Panc1 (cell line): ENCODE measurements at regions not wholly inside any gene's neighbourhood (a gene's known extent, or its start where the extent isn't known, plus 50 kb on each side); places are given as distances from the start of the nearest gene placed in this dataset.
"Not testable (repeated sequence)": the region's sequence is repeated elsewhere in the genome, so short reads cannot be mapped to it uniquely, and the experiment has no call there.

Source experiments
- ATAC-seq: fragments of 200-7000 bp; cut with Tn5 transposase; 2 replicates; pipeline ENCODE4 v1.9.1; 2020; ENCODE audit warnings: mild to moderate bottlenecking, moderate library complexity
- BruUV-seq: library from RNA; stranded (reverse); fragments of 400-500 nt; replicated peaks from 2 replicates; lab custom pipeline; 2021; lab: Mats Ljungman, UMichigan
- CTCF ChIA-PET: fragments of 300-600 bp; sonication (Branson Sonifier 250); formaldehyde crosslinking; loops from one replicate; lab custom pipeline; 2022; ENCODE audit warnings: antibody characterized with exemption; lab: Charles Lee
- POLR2A ChIA-PET: fragments of 300-600 bp; sonication (Branson Sonifier 250); formaldehyde crosslinking; loops from one replicate; lab custom pipeline; 2022; ENCODE audit warnings: antibody characterized with exemption; lab: Charles Lee
- DNase-seq: peaks from one replicate; pipeline ENCODE4 v3.0.0-alpha.2; 2010; ENCODE audit warnings: low read depth, low spot score
- H3K27ac ChIP-seq: 2 replicates; pipeline ENCODE4 v1.5.1; 2011; ENCODE audit warnings: mild to moderate bottlenecking, low read length, inconsistent platforms
- H3K27me3 ChIP-seq: fragments of 200-500 bp; sonication (Bioruptor generic); 2 replicates; pipeline ENCODE4 v1.6.0; 2014; ENCODE audit warnings: low read length, inconsistent platforms; ENCODE audit not compliant: control insufficient read depth, insufficient read depth
- H3K36me3 ChIP-seq: fragments of 200-500 bp; sonication (Bioruptor generic); 2 replicates; pipeline ENCODE4 v1.5.1; 2014; ENCODE audit warnings: inconsistent platforms, mild to moderate bottlenecking, low read length, moderate library complexity; ENCODE audit not compliant: control insufficient read depth, insufficient read depth
- H3K4me1 ChIP-seq: 2 replicates; pipeline ENCODE4 v1.5.1; 2011; ENCODE audit warnings: inconsistent platforms, mild to moderate bottlenecking, low read length, moderate library complexity; ENCODE audit not compliant: control insufficient read depth, insufficient read depth
- H3K4me3 ChIP-seq, 2 experiments: 2 replicates each; pipeline ENCODE4 v1.5.1; 2011 to 2012; ENCODE audit warnings: low read depth in 2 of 2, low read length in 2 of 2, mild to moderate bottlenecking in 2 of 2, inconsistent platforms in 1 of 2, moderate library complexity in 1 of 2
- H3K9me3 ChIP-seq: fragments of 200-500 bp; sonication (Bioruptor generic); 2 replicates; pipeline ENCODE4 v1.5.1; 2014; ENCODE audit warnings: low read depth, mild to moderate bottlenecking, inconsistent platforms, low read length, moderate library complexity; ENCODE audit not compliant: control insufficient read depth, insufficient read depth
- CTCF ChIP-seq: fragments of 450-650 bp; IDR thresholded peaks from 2 replicates; pipeline ENCODE4 v1.5.1; 2017; ENCODE audit warnings: mild to moderate bottlenecking
- POLR2AphosphoS5 ChIP-seq: IDR thresholded peaks from 2 replicates; pipeline ENCODE4 v1.6.1; 2012; ENCODE audit warnings: mild to moderate bottlenecking, low read depth, low read length, moderate library complexity
- REST ChIP-seq, 2 experiments: IDR thresholded peaks; 2 replicates each; pipeline ENCODE4 v1.6.1; 2011 to 2012; ENCODE audit warnings: low read depth in 2 of 2, control low read depth in 1 of 2, low read length in 1 of 2, mild to moderate bottlenecking in 1 of 2, moderate library complexity in 1 of 2; ENCODE audit not compliant: insufficient read depth in 1 of 2
- SIN3A ChIP-seq: IDR thresholded peaks from 2 replicates; pipeline ENCODE4 v1.6.1; 2012; ENCODE audit warnings: low read depth, mild to moderate bottlenecking, low read length, moderate library complexity, borderline replicate concordance; ENCODE audit not compliant: insufficient read depth
- TCF7L2 ChIP-seq: IDR thresholded peaks from 2 replicates; pipeline ENCODE4 v1.6.1; 2011; ENCODE audit warnings: mild to moderate bottlenecking, low read depth, low read length, inconsistent platforms
- in situ Hi-C: cut with HindIII; loops from 2 replicates; pipeline ENCODE4 v1.10.0; 2016; ENCODE audit warnings: low sequenced_read_pairs, low pct_unique_long_range_greater_than_20kb
- intact Hi-C: fragments of 100-400 bp; cut with micrococcal nuclease; formaldehyde crosslinking; loops from one replicate; pipeline ENCODE4 v1.10.0; 2022; ENCODE audit not compliant: unreplicated experiment

- no peak for TF ChIP-seq SIN3A
- no peak for TF ChIP-seq POLR2AphosphoS5
- no peak for TF ChIP-seq REST (IDR thresholded peaks at IDR 0.05; ENCODE audit: insufficient read depth in 1 of 2, low read depth in 2 of 2, low read length in 1 of 2)
- no peak for TF ChIP-seq TCF7L2
- no peak for TF ChIP-seq CTCF
- no TSS peak for BruUV-seq
- Histone ChIP-seq H3K4me3 (no peak overlapping the region), H3K27ac (no peak overlapping the region), H3K4me1 (no peaks in the 10 kb centered on the region), H3K27me3 (no peaks in the 10 kb centered on the region), H3K36me3 (no peaks in the 10 kb centered on the region), H3K9me3 (no peaks in the 10 kb centered on the region)
- ATAC-seq (no peak), DNase-seq (no peak)
- ChIA-PET CTCF (no interaction called here), POLR2A (no interaction called here)
- in situ Hi-C loops (no loop called here), intact Hi-C loops (no loop called here)
These were observed 284.9 kb downstream of the C1D start for GRCh38 chr2:67777836-67778429.

GRCh38 chr2:67780841-67781240 is 282.0 kb downstream of the C1D start:
- intact Hi-C loops, H3K27me3 ChIP-seq, ATAC-seq, H3K4me1 ChIP-seq, DNase-seq, in situ Hi-C loops, H3K36me3 ChIP-seq, H3K27ac ChIP-seq, CTCF ChIA-PET, H3K9me3 ChIP-seq, POLR2A ChIA-PET, H3K4me3 ChIP-seq, BruUV-seq: not testable (repeated sequence)

GRCh38 chr2:67782443-67782842 is 280.4 kb downstream of the C1D start:
- no peaks in the 10 kb centered on the region for H3K36me3 ChIP-seq
- no peak overlapping the region for H3K4me3 ChIP-seq
- BruUV-seq, result no TSS peak
- ChIA-PET CTCF (no interaction called here), POLR2A (interaction anchor here (0.6 kb wide), 1 partner anchor 231 kb away, joined by 4 read pairs; no protein-coding TSS in a partner anchor)
- no peaks in the 10 kb centered on the region for H3K4me1 ChIP-seq
- no peak for DNase-seq
- no peaks in the 10 kb centered on the region for H3K9me3 ChIP-seq
- no peak overlapping the region for H3K27ac ChIP-seq
- intact Hi-C loops (no loop called here), in situ Hi-C loops (no loop called here)
- TF ChIP-seq SIN3A (no peak), POLR2AphosphoS5 (no peak)
- ATAC-seq, result no peak
- H3K27me3 ChIP-seq, result no peaks in the 10 kb centered on the region
